ENCODE measurements at regions not wholly inside any gene's neighbourhood (a gene's known extent, or its start where the extent isn't known, plus 50 kb on each side); places are given as distances from the start of the nearest gene placed in this dataset.

DNA sequence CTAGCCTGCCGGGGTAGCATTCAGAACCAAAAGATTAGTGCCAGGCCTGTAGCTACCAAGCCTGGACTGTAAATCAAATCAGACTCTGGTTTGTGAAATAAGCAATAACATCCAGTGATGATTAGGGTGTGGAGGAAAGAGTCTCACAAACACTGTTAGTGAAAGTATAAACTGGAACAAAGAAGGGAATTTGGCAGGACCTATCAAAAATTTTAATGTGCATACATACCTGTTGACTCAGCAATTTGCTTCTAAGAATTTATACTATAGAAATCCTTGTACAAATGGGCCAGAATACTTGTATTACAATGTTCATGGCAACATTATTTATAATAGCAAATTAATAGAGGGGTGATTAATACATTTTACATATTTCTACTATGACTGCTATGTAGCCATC is 109.8 kb upstream of the WARS2 start:
- no peak for TF ChIP-seq CTCF (IDR thresholded peaks at IDR 0.05)
- TF ChIP-seq, protein P1, sequence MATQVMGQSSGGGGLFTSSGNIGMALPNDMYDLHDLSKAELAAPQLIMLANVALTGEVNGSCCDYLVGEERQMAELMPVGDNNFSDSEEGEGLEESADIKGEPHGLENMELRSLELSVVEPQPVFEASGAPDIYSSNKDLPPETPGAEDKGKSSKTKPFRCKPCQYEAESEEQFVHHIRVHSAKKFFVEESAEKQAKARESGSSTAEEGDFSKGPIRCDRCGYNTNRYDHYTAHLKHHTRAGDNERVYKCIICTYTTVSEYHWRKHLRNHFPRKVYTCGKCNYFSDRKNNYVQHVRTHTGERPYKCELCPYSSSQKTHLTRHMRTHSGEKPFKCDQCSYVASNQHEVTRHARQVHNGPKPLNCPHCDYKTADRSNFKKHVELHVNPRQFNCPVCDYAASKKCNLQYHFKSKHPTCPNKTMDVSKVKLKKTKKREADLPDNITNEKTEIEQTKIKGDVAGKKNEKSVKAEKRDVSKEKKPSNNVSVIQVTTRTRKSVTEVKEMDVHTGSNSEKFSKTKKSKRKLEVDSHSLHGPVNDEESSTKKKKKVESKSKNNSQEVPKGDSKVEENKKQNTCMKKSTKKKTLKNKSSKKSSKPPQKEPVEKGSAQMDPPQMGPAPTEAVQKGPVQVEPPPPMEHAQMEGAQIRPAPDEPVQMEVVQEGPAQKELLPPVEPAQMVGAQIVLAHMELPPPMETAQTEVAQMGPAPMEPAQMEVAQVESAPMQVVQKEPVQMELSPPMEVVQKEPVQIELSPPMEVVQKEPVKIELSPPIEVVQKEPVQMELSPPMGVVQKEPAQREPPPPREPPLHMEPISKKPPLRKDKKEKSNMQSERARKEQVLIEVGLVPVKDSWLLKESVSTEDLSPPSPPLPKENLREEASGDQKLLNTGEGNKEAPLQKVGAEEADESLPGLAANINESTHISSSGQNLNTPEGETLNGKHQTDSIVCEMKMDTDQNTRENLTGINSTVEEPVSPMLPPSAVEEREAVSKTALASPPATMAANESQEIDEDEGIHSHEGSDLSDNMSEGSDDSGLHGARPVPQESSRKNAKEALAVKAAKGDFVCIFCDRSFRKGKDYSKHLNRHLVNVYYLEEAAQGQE (IDR thresholded peaks at IDR 0.05; ENCODE audit: insufficient read depth in 1 of 2, low read depth in 2 of 2, low read length in 1 of 2), result no peak

All from Panc1 (cell line).